Stimulated activated CD4-positive, alpha-beta T cell treated with anti-CD3 and anti-CD28 coated beads, Interleukin-2, amount 100 ng/mL, for 4 hours (primary cell): ENCODE measurements at regions not wholly inside any gene's neighbourhood (a gene's known extent, or its start where the extent isn't known, plus 50 kb on each side); places are given as distances from the start of the nearest gene placed in this dataset.
"Not testable (repeated sequence)": the region's sequence is repeated elsewhere in the genome, so short reads cannot be mapped to it uniquely, and the experiment has no call there.

Source experiments
- DNase-seq: peaks from one replicate; pipeline ENCODE4 v3.0.0-alpha.2; 2020; ENCODE audit warnings: low read depth

DNA sequence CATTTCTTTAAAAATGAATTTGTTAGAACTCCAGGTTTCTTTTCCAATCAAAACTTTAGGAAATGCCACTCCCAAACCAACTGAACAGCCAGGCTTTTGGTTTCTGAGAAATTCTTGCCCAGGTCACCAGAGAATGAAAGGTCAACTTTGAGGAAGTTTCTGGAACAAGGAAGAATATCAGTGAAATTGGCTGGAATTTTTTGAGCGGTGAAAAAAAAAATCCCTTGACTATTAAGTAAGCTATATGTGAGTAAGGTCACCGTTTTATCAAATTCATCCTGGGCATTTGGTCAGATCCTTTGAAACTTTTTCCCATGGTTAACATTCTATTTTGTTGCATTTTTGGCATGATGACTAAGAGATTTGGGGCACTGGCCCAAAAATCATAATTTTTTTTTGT, 469.3 kb downstream of the LTN1 start:
- DNase-seq, result no peak

DNA sequence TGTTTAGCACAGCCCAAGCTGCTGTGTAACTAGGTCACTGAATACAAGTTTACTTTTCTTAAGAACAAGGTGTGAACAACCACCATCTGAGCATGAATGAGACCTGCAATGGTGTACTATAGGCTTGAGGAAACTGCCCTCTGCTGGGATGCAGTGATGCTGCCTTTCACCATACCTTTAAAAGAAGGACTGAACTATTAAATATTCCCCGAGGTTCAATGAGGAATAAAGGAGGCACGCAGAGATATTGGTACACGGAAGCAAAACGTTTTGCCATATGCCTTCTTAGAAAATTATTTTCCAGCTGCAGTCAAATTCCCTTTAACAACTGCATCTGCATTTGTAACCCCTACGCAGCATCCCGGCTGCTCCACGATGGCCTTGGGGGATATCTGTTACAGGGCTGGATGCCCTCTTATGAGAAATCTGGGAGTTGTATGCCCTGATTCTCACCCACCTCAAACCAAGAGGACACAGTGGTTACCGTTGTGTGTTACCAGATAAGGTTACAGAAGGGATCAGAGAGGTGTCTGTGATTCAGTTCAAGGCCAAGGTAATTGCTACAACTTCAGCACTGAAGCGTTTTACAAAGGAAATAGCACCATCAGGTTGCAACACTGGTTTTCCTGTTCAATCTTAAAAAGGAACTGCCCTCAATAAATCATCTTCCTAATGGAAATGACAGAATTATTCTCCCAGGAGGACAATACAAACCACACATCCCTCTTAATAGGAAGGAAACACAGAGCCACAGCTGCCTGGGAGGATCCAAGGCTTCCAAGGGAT, 470.5 kb downstream of the LTN1 start:
- DNase-seq, result no peak

GRCh38 chr21:28518630-28519029, 474.0 kb downstream of the LTN1 start:
- DNase-seq, result no peak

GRCh38 chr21:28516991-28517592, 475.6 kb downstream of the LTN1 start:
- DNase-seq, result peak; percentile 21

- no peak for DNase-seq
Observed at GRCh38 chr21:28516021-28516420, 476.7 kb downstream of the LTN1 start.

GRCh38 chr21:28513428-28513827, 479.2 kb downstream of the LTN1 start:
- DNase-seq, result no peak

DNA sequence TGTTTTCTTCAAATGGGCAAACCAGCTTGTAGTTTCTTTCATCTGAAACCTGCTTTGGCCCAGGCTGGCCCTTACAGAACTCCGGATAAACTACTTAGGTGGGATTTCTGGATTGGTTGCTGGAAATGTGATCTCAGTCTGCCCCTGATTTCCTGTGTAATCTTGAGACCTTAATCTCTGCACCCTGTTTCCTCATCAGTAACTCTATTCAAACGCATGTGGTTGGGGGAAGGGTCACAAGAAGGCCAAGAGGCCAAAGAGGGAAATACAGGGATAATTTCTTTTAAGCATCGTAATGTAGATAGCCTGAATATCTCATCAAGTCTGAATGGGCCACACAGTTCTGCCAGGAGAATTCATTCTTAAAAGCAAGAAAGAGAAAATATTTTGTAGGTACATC, 483.6 kb downstream of the LTN1 start:
- DNase-seq, result no peak

DNA sequence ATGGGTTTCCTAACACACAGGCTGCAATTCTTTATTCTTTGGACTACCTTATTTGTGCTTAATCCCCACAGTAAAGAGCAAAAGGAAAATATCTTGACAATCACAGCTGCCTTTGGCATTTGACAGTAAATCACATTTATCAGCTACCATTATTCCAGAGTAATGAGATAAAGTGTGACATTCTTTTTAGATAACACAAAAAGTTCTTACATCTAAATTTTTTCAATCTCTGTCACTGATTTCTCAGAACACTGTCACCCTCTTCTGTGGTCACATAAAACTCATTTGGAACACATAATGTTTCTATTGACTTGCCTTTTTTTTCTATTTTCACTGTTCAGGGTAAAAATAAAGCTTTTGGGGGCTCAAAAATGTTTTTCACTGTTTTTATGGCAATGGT, 484.6 kb downstream of the LTN1 start:
- DNase-seq, result no peak

- no peak for DNase-seq
Observed at GRCh38 chr21:28496517-28496916, 496.2 kb downstream of the LTN1 start.

- DNase-seq, result no peak
Observed at GRCh38 chr21:28492127-28492526, 500.6 kb downstream of the LTN1 start.

GRCh38 chr21:28489821-28490350, 502.8 kb downstream of the LTN1 start:
- no peak for DNase-seq

GRCh38 chr21:28489162-28489561, 503.5 kb downstream of the LTN1 start:
- DNase-seq, result no peak

- DNase-seq, result no peak
Observed at GRCh38 chr21:28487455-28488070, 505.1 kb downstream of the LTN1 start.

DNA sequence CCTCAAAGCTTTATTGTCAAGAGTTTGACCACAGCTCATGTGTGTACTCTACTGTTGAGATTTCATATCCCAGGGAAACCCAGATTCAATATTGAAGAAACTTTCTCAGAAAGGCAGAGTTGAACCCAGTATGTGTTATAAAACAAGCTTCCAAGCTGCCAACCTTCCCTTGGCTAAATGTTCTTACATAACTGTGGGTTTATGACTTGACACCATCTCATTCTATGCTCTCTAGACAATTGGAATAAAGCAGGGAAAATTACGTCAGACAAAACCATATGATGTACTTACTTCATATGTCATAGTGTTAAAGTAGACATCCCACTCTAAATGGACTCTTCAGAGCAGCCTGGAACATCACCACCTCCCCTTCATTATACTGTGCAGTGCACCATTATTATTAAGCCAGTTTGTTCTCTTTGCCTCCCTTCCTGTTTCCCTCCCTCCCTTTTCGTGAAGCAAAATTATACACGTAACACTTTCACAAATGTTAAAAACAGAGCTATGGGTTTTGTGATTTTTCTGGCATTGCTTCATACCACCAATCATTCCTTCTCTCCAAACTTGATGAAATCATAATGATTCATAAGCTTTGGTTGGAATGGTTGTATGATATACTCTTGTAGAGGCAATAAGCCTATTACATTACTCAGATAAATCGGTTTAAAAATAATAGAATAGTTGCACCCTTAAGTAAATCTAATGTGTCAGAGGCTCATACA, 507.2 kb downstream of the LTN1 start:
- no peak for DNase-seq

DNA sequence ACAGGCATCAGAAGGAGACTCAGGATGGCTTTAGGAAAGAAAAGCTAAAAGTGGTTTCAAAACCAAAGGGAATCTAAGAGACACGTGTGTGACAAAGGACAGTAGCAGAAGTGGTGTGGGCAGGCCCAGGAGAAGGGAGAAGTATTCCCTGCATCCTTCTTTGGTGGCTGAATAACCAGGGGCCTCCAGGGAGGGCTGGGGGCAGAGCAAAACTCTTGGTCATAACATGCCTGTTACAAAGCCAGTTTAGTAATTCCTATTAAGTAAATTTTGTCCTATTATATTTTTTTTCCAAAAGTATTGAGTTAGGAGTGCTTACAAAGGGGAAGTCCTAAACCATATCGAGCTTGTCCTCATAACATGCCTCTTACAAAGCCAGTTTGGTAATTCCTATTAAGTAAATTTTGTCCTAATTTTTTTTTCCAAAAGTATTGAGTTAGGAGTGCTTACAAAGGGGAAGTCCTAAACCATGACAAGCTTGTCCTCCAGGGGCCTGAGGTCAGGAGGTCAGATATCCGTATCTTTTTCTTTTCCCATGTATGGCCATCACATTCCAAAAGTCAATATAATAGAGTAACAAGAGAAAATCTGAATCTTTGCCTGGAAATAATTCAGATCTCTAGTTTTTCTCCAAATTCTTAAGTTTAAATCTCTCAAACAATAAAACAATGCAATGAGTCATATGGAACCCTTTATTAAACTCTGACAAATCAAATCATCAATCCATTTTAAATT, 509.2 kb downstream of the LTN1 start:
- DNase-seq, result no peak

- no peak for DNase-seq
Observed at GRCh38 chr21:28482657-28483056, 510.0 kb downstream of the LTN1 start.

DNA sequence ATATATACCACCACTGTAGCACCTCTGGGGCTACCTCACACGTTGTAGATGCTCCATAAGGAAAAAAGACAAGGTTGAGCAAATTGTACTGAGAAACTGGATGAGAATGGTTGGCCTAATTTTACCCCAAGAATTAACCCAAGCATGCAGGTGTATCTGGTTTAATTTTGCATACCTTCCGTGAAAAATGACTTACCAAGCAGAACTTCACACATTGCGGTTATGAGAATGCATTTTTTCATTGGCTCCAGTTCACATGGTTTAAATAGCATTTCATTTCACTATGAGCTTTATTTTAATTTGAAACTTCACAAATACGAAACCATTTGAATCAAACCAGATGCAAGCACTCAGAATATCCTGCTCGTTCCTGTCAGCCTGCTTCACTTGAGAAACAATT, 512.2 kb downstream of the LTN1 start:
- DNase-seq, result no peak

GRCh38 chr21:28473530-28474220, 519.0 kb downstream of the LTN1 start:
- DNase-seq, result no peak

DNA sequence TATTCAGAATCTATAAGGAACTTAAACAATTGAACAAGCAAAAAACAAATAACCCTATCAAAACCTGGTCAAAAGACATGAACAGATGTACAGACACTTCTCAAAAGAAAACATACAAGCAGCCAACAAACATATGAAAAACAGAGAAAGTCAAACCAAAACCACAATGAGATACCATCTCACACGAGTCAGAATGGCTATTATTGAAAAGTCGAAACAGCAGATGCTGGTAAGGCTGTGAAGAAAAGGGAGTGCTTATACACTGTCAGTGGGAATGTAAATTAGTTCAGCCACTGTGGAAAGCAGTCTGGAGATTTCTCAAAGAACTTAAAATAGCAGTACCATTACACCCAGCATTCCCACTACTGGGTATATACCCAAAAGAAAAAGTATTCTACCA, 520.1 kb downstream of the LTN1 start:
- DNase-seq, result not testable (repeated sequence)

- DNase-seq, result no peak
Observed at GRCh38 chr21:28464988-28465387, 527.7 kb downstream of the LTN1 start.

GRCh38 chr21:28464095-28464494, 528.6 kb downstream of the LTN1 start:
- DNase-seq, result no peak
